ENCODE measurements at regions not wholly inside any gene's neighbourhood (a gene's known extent, or its start where the extent isn't known, plus 50 kb on each side); places are given as distances from the start of the nearest gene placed in this dataset.

DNA sequence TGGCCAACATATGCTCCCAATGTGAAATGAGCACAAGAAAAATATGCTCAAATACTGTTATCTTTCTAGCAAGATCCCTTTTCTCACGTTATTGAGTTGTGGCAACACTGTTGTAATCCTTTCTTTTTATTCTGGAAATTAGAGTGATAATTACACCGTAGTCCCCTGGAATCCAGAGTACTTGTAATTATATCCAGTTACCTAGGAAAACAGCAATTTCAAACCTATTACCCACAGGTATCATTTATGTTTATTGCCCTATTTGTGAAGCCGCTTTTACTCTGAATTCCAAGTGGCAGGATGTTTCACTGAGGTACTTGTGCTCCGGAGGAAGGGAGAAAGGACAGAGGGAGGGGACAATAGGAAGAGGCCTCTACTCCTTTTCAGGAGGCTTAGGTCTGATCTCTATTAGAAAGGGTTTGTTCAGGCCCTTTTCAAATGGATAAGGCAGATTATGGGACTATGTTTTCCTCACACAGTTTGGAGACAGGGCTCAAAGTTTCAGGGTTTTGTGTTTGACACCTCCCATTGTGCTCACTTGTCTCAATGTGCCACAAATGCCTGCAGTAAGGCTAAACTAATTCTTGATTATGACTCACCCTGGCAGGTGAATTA, 646.6 kb downstream of the TUSC7 start:
- H3K4me1 ChIP-seq (ENCODE audit: insufficient read depth, low read length): no peaks in the 10 kb centered on the region
- H3K9me3 ChIP-seq (ENCODE audit: insufficient read depth, low read length, severe bottlenecking): no peaks in the 10 kb centered on the region
- no peak overlapping the region for H3K4me3 ChIP-seq (ENCODE audit: low read depth in 1 of 2, low read length in 2 of 2)
- TF ChIP-seq, protein P1, sequence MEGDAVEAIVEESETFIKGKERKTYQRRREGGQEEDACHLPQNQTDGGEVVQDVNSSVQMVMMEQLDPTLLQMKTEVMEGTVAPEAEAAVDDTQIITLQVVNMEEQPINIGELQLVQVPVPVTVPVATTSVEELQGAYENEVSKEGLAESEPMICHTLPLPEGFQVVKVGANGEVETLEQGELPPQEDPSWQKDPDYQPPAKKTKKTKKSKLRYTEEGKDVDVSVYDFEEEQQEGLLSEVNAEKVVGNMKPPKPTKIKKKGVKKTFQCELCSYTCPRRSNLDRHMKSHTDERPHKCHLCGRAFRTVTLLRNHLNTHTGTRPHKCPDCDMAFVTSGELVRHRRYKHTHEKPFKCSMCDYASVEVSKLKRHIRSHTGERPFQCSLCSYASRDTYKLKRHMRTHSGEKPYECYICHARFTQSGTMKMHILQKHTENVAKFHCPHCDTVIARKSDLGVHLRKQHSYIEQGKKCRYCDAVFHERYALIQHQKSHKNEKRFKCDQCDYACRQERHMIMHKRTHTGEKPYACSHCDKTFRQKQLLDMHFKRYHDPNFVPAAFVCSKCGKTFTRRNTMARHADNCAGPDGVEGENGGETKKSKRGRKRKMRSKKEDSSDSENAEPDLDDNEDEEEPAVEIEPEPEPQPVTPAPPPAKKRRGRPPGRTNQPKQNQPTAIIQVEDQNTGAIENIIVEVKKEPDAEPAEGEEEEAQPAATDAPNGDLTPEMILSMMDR (IDR thresholded peaks at IDR 0.05; ENCODE audit: borderline replicate concordance, extremely low read depth, low read length, poor library complexity, severe bottlenecking): no peak
- no peak for TF ChIP-seq EZH2 (IDR thresholded peaks at IDR 0.05; ENCODE audit: borderline replicate concordance, low read depth, low read length, severe bottlenecking)
- H3K4me2 ChIP-seq (ENCODE audit: insufficient read depth, low read length): no peak overlapping the region
- H3K27me3 ChIP-seq (ENCODE audit: insufficient read depth, low read length, poor library complexity): no peaks in the 10 kb centered on the region
- H3K27ac ChIP-seq (ENCODE audit: low read length): no peak overlapping the region
- H3K79me2 ChIP-seq (ENCODE audit: insufficient read depth, low read length): no peaks in the 10 kb centered on the region
- no peaks in the 10 kb centered on the region for H3K36me3 ChIP-seq (ENCODE audit: insufficient read depth, low read length)
- ATAC-seq (ENCODE audit: insufficient read depth, low read depth) (no peak), DNase-seq (no peak)
- no peaks in the 10 kb centered on the region for H4K20me1 ChIP-seq (ENCODE audit: insufficient read depth, low read length)
- no peak overlapping the region for H3K9ac ChIP-seq (ENCODE audit: low read depth, low read length)
- H2AFZ ChIP-seq (ENCODE audit: low read depth, low read length): no peak overlapping the region

DNA sequence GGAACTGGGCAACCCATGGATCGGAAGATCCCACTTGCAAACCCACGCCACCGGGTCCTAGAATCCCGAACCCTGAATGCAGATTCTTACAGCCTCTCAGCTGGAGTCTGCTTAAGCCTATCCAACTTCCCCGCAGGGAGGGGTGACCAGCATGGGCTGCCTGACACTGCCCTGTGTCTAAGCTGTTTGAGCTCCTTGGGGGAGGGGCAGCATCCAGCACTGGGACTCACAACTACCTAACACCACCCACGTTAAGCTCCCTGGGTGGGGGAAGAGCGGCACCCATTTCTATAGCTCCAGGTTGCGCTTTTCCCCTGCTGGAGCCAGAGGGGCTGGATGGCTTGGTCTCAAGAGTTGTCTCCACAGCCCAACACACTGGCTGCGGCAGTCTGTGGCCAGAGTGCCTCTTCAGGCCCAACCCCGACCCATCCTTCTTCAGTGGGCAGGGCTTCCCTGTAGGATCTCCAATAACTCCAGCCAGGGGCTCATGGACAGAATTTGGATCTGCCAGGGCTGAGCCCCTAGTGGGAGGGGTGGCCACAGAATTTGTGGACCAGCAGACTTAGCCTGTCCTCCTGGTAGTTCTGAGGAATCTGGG, 649.2 kb downstream of the TUSC7 start:
- Histone ChIP-seq H3K79me2 (ENCODE audit: insufficient read depth, low read length) (no peaks in the 10 kb centered on the region), H3K9me3 (ENCODE audit: insufficient read depth, low read length, severe bottlenecking) (no peaks in the 10 kb centered on the region), H3K4me2 (ENCODE audit: insufficient read depth, low read length) (no peak overlapping the region), H3K36me3 (ENCODE audit: insufficient read depth, low read length) (no peaks in the 10 kb centered on the region), H3K9ac (ENCODE audit: low read depth, low read length) (no peak overlapping the region), H3K27ac (ENCODE audit: low read length) (no peak overlapping the region), H4K20me1 (ENCODE audit: insufficient read depth, low read length) (no peaks in the 10 kb centered on the region), H2AFZ (ENCODE audit: low read depth, low read length) (no peak overlapping the region), H3K4me1 (ENCODE audit: insufficient read depth, low read length) (no peaks in the 10 kb centered on the region), H3K4me3 (ENCODE audit: low read depth in 1 of 2, low read length in 2 of 2) (no peak overlapping the region), H3K27me3 (ENCODE audit: insufficient read depth, low read length, poor library complexity) (no peaks in the 10 kb centered on the region)
- ATAC-seq (ENCODE audit: insufficient read depth, low read depth) (no peak), DNase-seq (no peak)
- TF ChIP-seq EZH2 (IDR thresholded peaks at IDR 0.05; ENCODE audit: borderline replicate concordance, low read depth, low read length, severe bottlenecking): no peak
- TF ChIP-seq, protein P1 (IDR thresholded peaks at IDR 0.05; ENCODE audit: borderline replicate concordance, extremely low read depth, low read length, poor library complexity, severe bottlenecking): no peak

DNA sequence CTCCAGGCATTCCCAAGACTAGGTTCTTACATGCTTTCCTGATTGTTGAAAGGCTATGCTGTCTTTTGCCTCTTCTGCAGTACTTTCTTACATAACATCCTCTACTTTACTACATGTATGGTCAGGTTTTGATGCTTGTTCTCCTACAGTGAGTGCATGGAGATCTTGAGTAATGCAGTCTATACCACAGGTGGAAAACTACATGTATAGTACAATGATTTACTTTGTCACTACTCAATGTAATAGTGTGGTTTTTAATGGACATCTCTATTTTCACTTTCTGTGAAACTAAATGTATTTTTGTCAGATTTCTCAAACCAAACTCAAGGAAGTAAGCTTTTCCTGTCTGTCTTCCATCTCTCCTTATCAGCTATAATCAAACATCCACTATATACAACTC, 657.0 kb downstream of the TUSC7 start:
- Histone ChIP-seq H3K79me2 (ENCODE audit: insufficient read depth, low read length) (no peaks in the 10 kb centered on the region), H3K4me1 (ENCODE audit: insufficient read depth, low read length) (no peaks in the 10 kb centered on the region), H3K4me3 (ENCODE audit: low read depth in 1 of 2, low read length in 2 of 2) (no peak overlapping the region), H3K9ac (ENCODE audit: low read depth, low read length) (no peak overlapping the region), H4K20me1 (ENCODE audit: insufficient read depth, low read length) (no peaks in the 10 kb centered on the region), H3K4me2 (ENCODE audit: insufficient read depth, low read length) (no peak overlapping the region), H2AFZ (ENCODE audit: low read depth, low read length) (no peak overlapping the region), H3K27me3 (ENCODE audit: insufficient read depth, low read length, poor library complexity) (no peaks in the 10 kb centered on the region), H3K27ac (ENCODE audit: low read length) (no peak overlapping the region), H3K9me3 (ENCODE audit: insufficient read depth, low read length, severe bottlenecking) (no peaks in the 10 kb centered on the region), H3K36me3 (ENCODE audit: insufficient read depth, low read length) (no peaks in the 10 kb centered on the region)
- ATAC-seq (ENCODE audit: insufficient read depth, low read depth) (no peak), DNase-seq (no peak)
- TF ChIP-seq EZH2 (IDR thresholded peaks at IDR 0.05; ENCODE audit: borderline replicate concordance, low read depth, low read length, severe bottlenecking): no peak
- TF ChIP-seq, protein P1 (IDR thresholded peaks at IDR 0.05; ENCODE audit: borderline replicate concordance, extremely low read depth, low read length, poor library complexity, severe bottlenecking): no peak
